ENCODE measurements at regions not wholly inside any gene's neighbourhood (a gene's known extent, or its start where the extent isn't known, plus 50 kb on each side); places are given as distances from the start of the nearest gene placed in this dataset.
"Not testable (repeated sequence)": the region's sequence is repeated elsewhere in the genome, so short reads cannot be mapped to it uniquely, and the experiment has no call there.

DNA sequence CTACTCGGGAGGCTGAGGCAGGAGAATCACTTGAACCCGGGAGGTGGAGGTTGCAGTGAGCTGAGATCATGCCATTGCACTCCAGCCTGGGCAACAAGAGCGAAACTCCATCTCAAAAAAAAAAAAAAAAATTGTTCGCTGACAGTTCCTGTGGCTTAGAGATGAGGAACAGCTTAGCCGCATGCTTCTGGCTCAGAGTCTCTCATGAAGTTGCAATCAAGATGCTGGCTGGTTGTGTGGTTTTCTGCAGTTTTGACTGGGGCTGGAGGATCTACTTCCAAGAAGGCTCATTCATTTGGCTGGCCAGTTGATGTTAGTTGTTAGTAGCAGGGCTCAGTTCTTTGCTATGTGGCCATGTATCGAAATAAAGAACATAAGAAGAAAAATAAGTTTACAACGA lies 69.9 kb upstream of the TBC1D5 start:
- peak in 1 of 3 donors; percentile 13 for DNase-seq
- H3K4me3 ChIP-seq (ENCODE audit: control insufficient read depth in 1 of 7, extremely low read depth in 1 of 7, insufficient read depth in 4 of 7, low read depth in 2 of 7, low read length in 6 of 7); H3K27me3 ChIP-seq (replicated peaks in 2 of 5; ENCODE audit: control insufficient read depth in 4 of 5, insufficient read depth in 5 of 5, low read length in 4 of 5); H3K4me1 ChIP-seq (ENCODE audit: control extremely low read depth in 1 of 4, control insufficient read depth in 4 of 4, insufficient read depth in 4 of 4, low read length in 3 of 4); H3K9me3 ChIP-seq (ENCODE audit: control extremely low read depth in 1 of 5, control insufficient read depth in 4 of 5, insufficient read depth in 2 of 5, low read depth in 1 of 5, low read length in 4 of 5); POLR2A ChIA-PET; H3K36me3 ChIP-seq (ENCODE audit: control insufficient read depth in 4 of 4, insufficient read depth in 4 of 4, low read length in 3 of 4); H3K27ac ChIP-seq (ENCODE audit: insufficient read depth in 1 of 2, low read depth in 1 of 2, low read length in 2 of 2, poor library complexity in 1 of 2, severe bottlenecking in 2 of 2): not testable (repeated sequence)
- CTCF ChIA-PET: interaction anchor here (1.1 kb wide), 1 partner anchor 167 kb away, joined by 3 read pairs; no protein-coding TSS in a partner anchor
- 100% methylated on average over 3 of the region's 7 CpGs for WGBS (ENCODE audit: insufficient coverage)

DNA sequence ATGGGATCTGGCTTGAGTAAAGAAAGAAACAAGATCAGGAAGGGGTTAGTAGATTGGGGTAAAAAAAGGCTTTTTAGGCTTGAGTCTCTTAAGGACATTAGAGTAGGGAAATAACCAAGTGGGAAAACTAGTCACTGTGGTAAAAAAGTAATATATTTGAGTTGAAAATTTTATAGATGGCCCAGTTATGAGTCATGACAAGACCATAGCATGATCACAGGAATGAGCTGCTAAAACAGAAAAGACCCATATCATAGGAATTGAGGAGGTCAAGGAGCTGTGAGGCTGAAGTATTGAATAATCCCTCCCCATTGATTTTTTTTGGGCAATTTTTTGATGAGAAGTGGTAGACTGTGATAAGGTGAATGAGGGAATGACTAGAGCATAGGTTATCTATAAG lies 69.2 kb upstream of the TBC1D5 start:
- Histone ChIP-seq H3K36me3 (ENCODE audit: control insufficient read depth in 4 of 4, insufficient read depth in 4 of 4, low read length in 3 of 4) (no peaks in the 10 kb centered on the region), H3K9me3 (ENCODE audit: control extremely low read depth in 1 of 5, control insufficient read depth in 4 of 5, insufficient read depth in 2 of 5, low read depth in 1 of 5, low read length in 4 of 5) (no peaks in the 10 kb centered on the region), H3K27ac (ENCODE audit: insufficient read depth in 1 of 2, low read depth in 1 of 2, low read length in 2 of 2, poor library complexity in 1 of 2, severe bottlenecking in 2 of 2) (no peak overlapping the region), H3K4me1 (ENCODE audit: control extremely low read depth in 1 of 4, control insufficient read depth in 4 of 4, insufficient read depth in 4 of 4, low read length in 3 of 4) (no peaks in the 10 kb centered on the region), H3K27me3 (replicated peaks in 2 of 5; ENCODE audit: control insufficient read depth in 4 of 5, insufficient read depth in 5 of 5, low read length in 4 of 5) (no peaks in the 10 kb centered on the region), H3K4me3 (ENCODE audit: control insufficient read depth in 1 of 7, extremely low read depth in 1 of 7, insufficient read depth in 4 of 7, low read depth in 2 of 7, low read length in 6 of 7) (no peak overlapping the region)
- CTCF ChIA-PET: no interaction called here
- DNase-seq: no peak
- POLR2A ChIA-PET: no interaction called here

DNA sequence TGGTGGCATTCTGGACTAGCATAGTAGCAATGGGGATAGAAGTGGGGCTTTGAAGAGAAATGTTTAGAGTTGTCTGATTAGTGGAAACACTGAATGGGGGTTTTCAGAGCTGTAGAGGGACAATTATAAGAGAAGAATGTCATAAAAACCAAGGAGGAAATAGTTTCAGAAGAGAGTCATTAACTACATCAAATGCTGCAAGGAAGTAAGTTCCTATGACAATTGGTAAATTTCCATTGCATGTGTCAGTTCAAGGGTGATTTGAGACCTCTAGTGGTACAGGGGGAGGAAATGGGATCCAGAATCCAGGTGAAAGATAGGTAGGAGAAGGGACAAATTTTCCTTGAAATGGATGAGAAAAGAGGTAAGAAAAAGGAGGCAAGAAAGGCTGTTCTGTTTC lies 68.3 kb upstream of the TBC1D5 start:
- CTCF ChIA-PET: interaction anchor here (1.3 kb wide), 1 partner anchor 10 kb away, joined by 3 read pairs; no protein-coding TSS in a partner anchor

DNA sequence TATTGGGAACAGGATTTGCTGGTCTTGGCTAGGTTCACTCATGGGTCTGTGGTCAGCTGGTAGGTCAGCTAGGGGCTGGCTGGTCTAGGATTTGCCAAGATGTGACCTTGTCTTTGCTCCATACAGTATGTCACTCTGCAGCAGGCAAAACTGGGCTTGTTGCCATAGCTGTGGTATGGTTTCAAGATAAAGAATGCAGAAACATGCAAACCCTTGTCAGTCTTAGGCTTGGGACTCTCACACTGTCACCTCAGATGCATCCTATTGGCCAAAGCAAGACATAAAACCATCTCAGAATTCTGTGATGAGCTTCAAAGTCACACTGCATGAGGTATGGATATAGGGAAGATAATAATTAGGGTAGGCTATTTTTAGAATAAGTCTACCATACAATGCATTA lies 66.6 kb upstream of the TBC1D5 start:
- Histone ChIP-seq H3K27ac (ENCODE audit: insufficient read depth in 1 of 2, low read depth in 1 of 2, low read length in 2 of 2, poor library complexity in 1 of 2, severe bottlenecking in 2 of 2) (no peak overlapping the region), H3K4me1 (ENCODE audit: control extremely low read depth in 1 of 4, control insufficient read depth in 4 of 4, insufficient read depth in 4 of 4, low read length in 3 of 4) (no peaks in the 10 kb centered on the region), H3K9me3 (ENCODE audit: control extremely low read depth in 1 of 5, control insufficient read depth in 4 of 5, insufficient read depth in 2 of 5, low read depth in 1 of 5, low read length in 4 of 5) (no peaks in the 10 kb centered on the region), H3K36me3 (ENCODE audit: control insufficient read depth in 4 of 4, insufficient read depth in 4 of 4, low read length in 3 of 4) (no peaks in the 10 kb centered on the region), H3K4me3 (ENCODE audit: control insufficient read depth in 1 of 7, extremely low read depth in 1 of 7, insufficient read depth in 4 of 7, low read depth in 2 of 7, low read length in 6 of 7) (no peak overlapping the region), H3K27me3 (replicated peaks in 2 of 5; ENCODE audit: control insufficient read depth in 4 of 5, insufficient read depth in 5 of 5, low read length in 4 of 5) (no peaks in the 10 kb centered on the region)
- ChIA-PET POLR2A (no interaction called here), CTCF (interaction anchor here (1.6 kb wide), 1 partner anchor 32 kb away, joined by 7 read pairs; no protein-coding TSS in a partner anchor)
- peak; percentile 28 to 67 (median 51) for DNase-seq

More for the DNA sequence above, 68.3 kb upstream of the TBC1D5 start:
- DNase-seq: no peak
- POLR2A ChIA-PET: no interaction called here
- Histone ChIP-seq H3K27ac (ENCODE audit: insufficient read depth in 1 of 2, low read depth in 1 of 2, low read length in 2 of 2, poor library complexity in 1 of 2, severe bottlenecking in 2 of 2) (no peak overlapping the region), H3K4me3 (ENCODE audit: control insufficient read depth in 1 of 7, extremely low read depth in 1 of 7, insufficient read depth in 4 of 7, low read depth in 2 of 7, low read length in 6 of 7) (no peak overlapping the region), H3K27me3 (replicated peaks in 2 of 5; ENCODE audit: control insufficient read depth in 4 of 5, insufficient read depth in 5 of 5, low read length in 4 of 5) (no peaks in the 10 kb centered on the region), H3K4me1 (ENCODE audit: control extremely low read depth in 1 of 4, control insufficient read depth in 4 of 4, insufficient read depth in 4 of 4, low read length in 3 of 4) (no peaks in the 10 kb centered on the region), H3K9me3 (ENCODE audit: control extremely low read depth in 1 of 5, control insufficient read depth in 4 of 5, insufficient read depth in 2 of 5, low read depth in 1 of 5, low read length in 4 of 5) (no peaks in the 10 kb centered on the region), H3K36me3 (ENCODE audit: control insufficient read depth in 4 of 4, insufficient read depth in 4 of 4, low read length in 3 of 4) (no peaks in the 10 kb centered on the region)

DNA sequence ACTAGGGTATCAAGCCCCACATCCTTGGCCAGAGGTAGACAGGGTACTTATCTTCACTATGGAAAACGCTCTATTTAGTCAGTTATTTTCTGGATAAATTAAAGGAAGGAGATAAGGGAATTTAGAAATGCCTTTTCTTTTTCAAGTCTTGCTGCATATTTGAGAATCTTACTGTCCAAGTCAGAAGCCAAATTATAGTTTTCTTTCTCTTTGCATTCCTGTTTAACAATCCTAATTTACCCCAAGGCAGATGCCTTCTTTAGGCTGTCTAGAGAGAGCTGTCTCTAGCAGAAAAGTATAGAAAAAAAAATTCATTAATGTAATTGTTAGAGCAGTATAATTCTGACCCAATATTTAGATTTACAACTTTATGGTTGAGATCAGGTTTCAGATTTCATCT lies 64.4 kb upstream of the TBC1D5 start:
- Histone ChIP-seq H3K9me3 (ENCODE audit: control extremely low read depth in 1 of 5, control insufficient read depth in 4 of 5, insufficient read depth in 2 of 5, low read depth in 1 of 5, low read length in 4 of 5) (no peaks in the 10 kb centered on the region), H3K27me3 (replicated peaks in 2 of 5; ENCODE audit: control insufficient read depth in 4 of 5, insufficient read depth in 5 of 5, low read length in 4 of 5) (no peaks in the 10 kb centered on the region), H3K27ac (ENCODE audit: insufficient read depth in 1 of 2, low read depth in 1 of 2, low read length in 2 of 2, poor library complexity in 1 of 2, severe bottlenecking in 2 of 2) (no peak overlapping the region), H3K4me3 (ENCODE audit: control insufficient read depth in 1 of 7, extremely low read depth in 1 of 7, insufficient read depth in 4 of 7, low read depth in 2 of 7, low read length in 6 of 7) (no peak overlapping the region), H3K36me3 (ENCODE audit: control insufficient read depth in 4 of 4, insufficient read depth in 4 of 4, low read length in 3 of 4) (no peaks in the 10 kb centered on the region), H3K4me1 (ENCODE audit: control extremely low read depth in 1 of 4, control insufficient read depth in 4 of 4, insufficient read depth in 4 of 4, low read length in 3 of 4) (no peaks in the 10 kb centered on the region)
- no CpG with 5 or more reads among the region's 1 CpG for WGBS (ENCODE audit: insufficient coverage)
- no peak for DNase-seq
- ChIA-PET POLR2A (no interaction called here), CTCF (no interaction called here)

DNA sequence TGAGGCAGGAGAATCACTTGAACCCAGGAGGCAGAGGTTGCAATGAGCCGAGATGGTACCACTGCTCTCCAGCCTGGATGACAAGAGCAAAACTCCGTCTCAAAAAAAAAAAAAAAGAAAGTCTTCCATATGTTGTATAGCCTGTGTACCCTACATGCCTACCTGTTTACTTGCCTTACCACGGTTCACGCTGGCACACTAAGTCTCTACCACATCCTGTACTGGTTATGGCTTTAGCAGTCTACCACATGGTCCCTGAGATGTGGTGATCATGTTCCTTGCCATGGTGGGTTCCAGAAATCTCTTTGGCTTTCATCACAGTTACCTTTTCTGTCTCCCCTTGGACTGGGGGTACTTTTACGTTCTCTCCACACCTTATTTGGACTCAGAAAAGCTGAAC lies 63.8 kb upstream of the TBC1D5 start:
- CTCF ChIA-PET: no interaction called here
- Histone ChIP-seq H3K27me3 (replicated peaks in 2 of 5; ENCODE audit: control insufficient read depth in 4 of 5, insufficient read depth in 5 of 5, low read length in 4 of 5) (no peaks in the 10 kb centered on the region), H3K9me3 (ENCODE audit: control extremely low read depth in 1 of 5, control insufficient read depth in 4 of 5, insufficient read depth in 2 of 5, low read depth in 1 of 5, low read length in 4 of 5) (no peaks in the 10 kb centered on the region), H3K36me3 (ENCODE audit: control insufficient read depth in 4 of 4, insufficient read depth in 4 of 4, low read length in 3 of 4) (no peaks in the 10 kb centered on the region), H3K4me1 (ENCODE audit: control extremely low read depth in 1 of 4, control insufficient read depth in 4 of 4, insufficient read depth in 4 of 4, low read length in 3 of 4) (no peaks in the 10 kb centered on the region), H3K4me3 (ENCODE audit: control insufficient read depth in 1 of 7, extremely low read depth in 1 of 7, insufficient read depth in 4 of 7, low read depth in 2 of 7, low read length in 6 of 7) (no peak overlapping the region), H3K27ac (ENCODE audit: insufficient read depth in 1 of 2, low read depth in 1 of 2, low read length in 2 of 2, poor library complexity in 1 of 2, severe bottlenecking in 2 of 2) (no peak overlapping the region)
- peak in 1 of 3 donors; percentile 4 for DNase-seq
- POLR2A ChIA-PET: no interaction called here
- 81% methylated on average over 4 of the region's 5 CpGs for WGBS (ENCODE audit: insufficient coverage)

DNA sequence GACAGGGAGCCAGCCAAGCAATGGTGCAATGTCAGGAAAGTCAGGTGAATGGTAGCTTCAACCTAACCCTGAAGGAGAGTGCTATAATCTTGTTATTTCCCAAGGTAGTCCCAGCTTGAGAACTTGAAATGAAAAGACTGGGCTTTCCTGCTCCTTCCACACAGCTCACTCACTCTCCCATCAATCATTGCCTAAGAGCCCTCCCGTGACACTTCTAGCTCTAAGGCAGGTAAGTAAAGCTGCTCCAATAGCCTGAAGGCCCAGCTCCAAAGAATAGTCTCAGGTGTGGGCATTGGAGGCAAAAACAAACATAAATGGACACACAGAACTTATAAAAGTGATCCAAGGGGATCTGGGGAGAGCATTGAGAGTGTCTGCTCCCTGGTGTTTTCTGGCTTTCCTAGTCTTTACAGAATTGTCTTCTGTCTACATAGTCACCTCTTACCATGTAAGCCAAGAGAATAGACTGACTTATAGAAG lies 63.1 kb upstream of the TBC1D5 start:
- Histone ChIP-seq H3K36me3 (ENCODE audit: control insufficient read depth in 4 of 4, insufficient read depth in 4 of 4, low read length in 3 of 4) (no peaks in the 10 kb centered on the region), H3K27ac (ENCODE audit: insufficient read depth in 1 of 2, low read depth in 1 of 2, low read length in 2 of 2, poor library complexity in 1 of 2, severe bottlenecking in 2 of 2) (no peak overlapping the region), H3K4me1 (ENCODE audit: control extremely low read depth in 1 of 4, control insufficient read depth in 4 of 4, insufficient read depth in 4 of 4, low read length in 3 of 4) (no peaks in the 10 kb centered on the region), H3K4me3 (ENCODE audit: control insufficient read depth in 1 of 7, extremely low read depth in 1 of 7, insufficient read depth in 4 of 7, low read depth in 2 of 7, low read length in 6 of 7) (no peak overlapping the region), H3K9me3 (ENCODE audit: control extremely low read depth in 1 of 5, control insufficient read depth in 4 of 5, insufficient read depth in 2 of 5, low read depth in 1 of 5, low read length in 4 of 5) (no peaks in the 10 kb centered on the region), H3K27me3 (replicated peaks in 2 of 5; ENCODE audit: control insufficient read depth in 4 of 5, insufficient read depth in 5 of 5, low read length in 4 of 5) (no peaks in the 10 kb centered on the region)
- CTCF ChIA-PET: no interaction called here
- POLR2A ChIA-PET: no interaction called here
- no peak for DNase-seq
- 100% methylated on average over 1 of the region's 1 CpG for WGBS (ENCODE audit: insufficient coverage)

All from common myeloid progenitor, CD34-positive (primary cell).